SIG-M5 (cell line): ENCODE measurements at regions not wholly inside any gene's neighbourhood (a gene's known extent, or its start where the extent isn't known, plus 50 kb on each side); places are given as distances from the start of the nearest gene placed in this dataset.

Experiments
- DNase-seq: peaks from one replicate; lab custom pipeline; 2025; lab: John Stamatoyannopoulos, UW

GRCh38 chr3:99114565-99115291 lies 213.2 kb upstream of the DCBLD2 start:
- DNase-seq: no peak

- no peak for DNase-seq
Measured at GRCh38 chr3:99111235-99111634, 209.7 kb upstream of the DCBLD2 start.

- DNase-seq: no peak
Measured at GRCh38 chr3:99110401-99110800, 208.9 kb upstream of the DCBLD2 start.

- no peak for DNase-seq
Measured at GRCh38 chr3:99108508-99108907, 207.0 kb upstream of the DCBLD2 start.

- DNase-seq: no peak
Measured at GRCh38 chr3:99094606-99095005, 193.1 kb upstream of the DCBLD2 start.

- no peak for DNase-seq
Measured at GRCh38 chr3:99087277-99087676, 185.8 kb upstream of the DCBLD2 start.

- no peak for DNase-seq
Measured at GRCh38 chr3:99084826-99085225, 183.3 kb upstream of the DCBLD2 start.

- DNase-seq: no peak
Measured at GRCh38 chr3:99084156-99084555, 182.7 kb upstream of the DCBLD2 start.

- DNase-seq: no peak
Measured at GRCh38 chr3:99071096-99071495, 169.6 kb upstream of the DCBLD2 start.

GRCh38 chr3:99069973-99070372 lies 168.5 kb upstream of the DCBLD2 start:
- DNase-seq: no peak

GRCh38 chr3:99066863-99067262 lies 165.4 kb upstream of the DCBLD2 start:
- DNase-seq: no peak

- DNase-seq: no peak
Measured at GRCh38 chr3:99049164-99049563, 147.7 kb upstream of the DCBLD2 start.

GRCh38 chr3:99041747-99042146 lies 140.3 kb upstream of the DCBLD2 start:
- DNase-seq: no peak

GRCh38 chr3:99031778-99032177 lies 130.3 kb upstream of the DCBLD2 start:
- no peak for DNase-seq

- DNase-seq: no peak
Measured at GRCh38 chr3:99023590-99024192, 122.2 kb upstream of the DCBLD2 start.

GRCh38 chr3:99021466-99021865 lies 120.0 kb upstream of the DCBLD2 start:
- DNase-seq: no peak

- DNase-seq: no peak
Measured at GRCh38 chr3:99016452-99016851, 115.0 kb upstream of the DCBLD2 start.

GRCh38 chr3:99013777-99014315 lies 112.4 kb upstream of the DCBLD2 start:
- DNase-seq: no peak

GRCh38 chr3:99013077-99013476 lies 111.6 kb upstream of the DCBLD2 start:
- no peak for DNase-seq

- DNase-seq: no peak
Measured at GRCh38 chr3:99012051-99012450, 110.6 kb upstream of the DCBLD2 start.

- no peak for DNase-seq
Measured at GRCh38 chr3:99009851-99010250, 108.4 kb upstream of the DCBLD2 start.

GRCh38 chr3:99006686-99007085 lies 105.2 kb upstream of the DCBLD2 start:
- no peak for DNase-seq

GRCh38 chr3:98999675-99000074 lies 98.2 kb upstream of the DCBLD2 start:
- no peak for DNase-seq
